WTC11 (cell line): ENCODE measurements at regions not wholly inside any gene's neighbourhood (a gene's known extent, or its start where the extent isn't known, plus 50 kb on each side); places are given as distances from the start of the nearest gene placed in this dataset.

Source experiments
- ATAC-seq: fragments of 200-7000 bp; cut with Tn5 transposase; 2 replicates; pipeline ENCODE4 v1.10.0; 2021; ENCODE audit warnings: mild to moderate bottlenecking, moderate library complexity
- CTCF ChIA-PET: fragments of 300-600 bp; sonication (Branson Sonifier 250); formaldehyde crosslinking; loops from one replicate; lab custom pipeline; 2021; ENCODE audit warnings: antibody characterized with exemption; lab: Charles Lee
- POLR2A ChIA-PET: fragments of 350-600 bp; sonication (Branson Sonifier 250); formaldehyde crosslinking; loops from one replicate; lab custom pipeline; 2021; ENCODE audit warnings: antibody characterized with exemption; lab: Charles Lee
- DNase-seq: peaks from one replicate; pipeline ENCODE4 v3.0.0; 2021; ENCODE audit warnings: low spot score
- H3K27ac Mint-ChIP-seq: 2 replicates; pipeline ENCODE4 v1.8.0; 2021; ENCODE audit warnings: mixed read lengths
- H3K27me3 Mint-ChIP-seq: 2 replicates; pipeline ENCODE4 v1.8.0; 2021; ENCODE audit warnings: low read depth, mild to moderate bottlenecking, moderate library complexity, mixed read lengths
- H3K36me3 Mint-ChIP-seq: 2 replicates; pipeline ENCODE4 v1.8.0; 2021; ENCODE audit warnings: mixed read lengths
- H3K4me1 Mint-ChIP-seq: 2 replicates; pipeline ENCODE4 v1.8.0; 2022; ENCODE audit warnings: mixed read lengths
- H3K4me3 Mint-ChIP-seq: 2 replicates; pipeline ENCODE4 v1.8.0; 2021; ENCODE audit warnings: mild to moderate bottlenecking, moderate library complexity, mixed read lengths
- H3K9me3 Mint-ChIP-seq: 2 replicates; pipeline ENCODE4 v1.8.0; 2021; ENCODE audit warnings: mixed read lengths
- AFF4 ChIP-seq: sonication (generic); formaldehyde crosslinking; IDR thresholded peaks from 2 replicates; pipeline ENCODE4 v1.8.1; 2023; ENCODE audit warnings: mild to moderate bottlenecking, missing genetic modification reagents, borderline replicate concordance
- AR ChIP-seq: fragments of 250-450 bp; sonication (Bioruptor Pico); IDR thresholded peaks from 2 replicates; pipeline ENCODE4 v1.9.0; 2021; ENCODE audit warnings: mild to moderate bottlenecking
- ATF6 ChIP-seq: sonication (generic); formaldehyde crosslinking; IDR thresholded peaks from 2 replicates; pipeline ENCODE4 v1.8.1; 2023; ENCODE audit warnings: mild to moderate bottlenecking, missing genetic modification reagents
- CDX4 ChIP-seq: fragments of 250-450 bp; sonication (Bioruptor Pico); IDR thresholded peaks from 2 replicates; pipeline ENCODE4 v1.9.0; 2021; ENCODE audit warnings: moderate library complexity, mild to moderate bottlenecking, inconsistent platforms, borderline replicate concordance
- E2F5 ChIP-seq: sonication (generic); formaldehyde crosslinking; IDR thresholded peaks from 2 replicates; pipeline ENCODE4 v1.8.1; 2022; ENCODE audit warnings: mild to moderate bottlenecking, moderate library complexity, missing genetic modification reagents
- FOXP1 ChIP-seq: sonication (generic); formaldehyde crosslinking; IDR thresholded peaks from 2 replicates; pipeline ENCODE4 v1.8.0; 2022; ENCODE audit warnings: missing genetic modification reagents, mild to moderate bottlenecking, moderate library complexity, borderline replicate concordance
- FOXP4 ChIP-seq: sonication (generic); formaldehyde crosslinking; IDR thresholded peaks from 2 replicates; pipeline ENCODE4 v1.8.0; 2022; ENCODE audit warnings: mild to moderate bottlenecking, missing genetic modification reagents
- GABPB1 ChIP-seq: sonication (generic); formaldehyde crosslinking; IDR thresholded peaks from 2 replicates; pipeline ENCODE4 v1.8.1; 2023; ENCODE audit warnings: mild to moderate bottlenecking, missing genetic modification reagents
- GTF2I ChIP-seq: fragments of 250-450 bp; sonication (Bioruptor Pico); conservative IDR thresholded peaks from 2 replicates; pipeline ENCODE4 v1.4.0; 2021; ENCODE audit warnings: mild to moderate bottlenecking
- HMGA2 ChIP-seq: fragments of 250-450 bp; sonication (Bioruptor Pico); IDR thresholded peaks from 2 replicates; pipeline ENCODE4 v1.4.0; 2021; ENCODE audit warnings: mild to moderate bottlenecking, moderate library complexity
- HMGXB4 ChIP-seq: sonication (generic); formaldehyde crosslinking; IDR thresholded peaks from 2 replicates; pipeline ENCODE4 v1.8.1; 2023; ENCODE audit warnings: mild to moderate bottlenecking, moderate library complexity, missing genetic modification reagents
- NFE2L1 ChIP-seq: sonication (generic); formaldehyde crosslinking; IDR thresholded peaks from 2 replicates; pipeline ENCODE4 v1.8.1; 2023; ENCODE audit warnings: missing genetic modification reagents
- SMAD3 ChIP-seq: sonication (generic); formaldehyde crosslinking; IDR thresholded peaks from 2 replicates; pipeline ENCODE4 v1.8.0; 2022; ENCODE audit warnings: missing genetic modification reagents, mild to moderate bottlenecking, borderline replicate concordance
- ZMAT4 ChIP-seq: fragments of 250-450 bp; sonication (Bioruptor Pico); IDR thresholded peaks from 2 replicates; pipeline ENCODE4 v1.9.0; 2021; ENCODE audit warnings: mild to moderate bottlenecking
- ZNF138 ChIP-seq: sonication (generic); formaldehyde crosslinking; conservative IDR thresholded peaks from 2 replicates; pipeline ENCODE4 v1.8.1; 2022; ENCODE audit warnings: mild to moderate bottlenecking, moderate library complexity, missing genetic modification reagents
- ZNF232 ChIP-seq: sonication (generic); formaldehyde crosslinking; IDR thresholded peaks from 2 replicates; pipeline ENCODE4 v1.8.0; 2022; ENCODE audit warnings: mild to moderate bottlenecking, missing genetic modification reagents
- ZNF317 ChIP-seq: sonication (generic); formaldehyde crosslinking; IDR thresholded peaks from 2 replicates; pipeline ENCODE4 v1.8.1; 2023; ENCODE audit warnings: low read depth, mild to moderate bottlenecking, moderate library complexity, missing genetic modification reagents, borderline replicate concordance
- ZNF423 ChIP-seq: fragments of 250-450 bp; sonication (Bioruptor Pico); IDR thresholded peaks from 2 replicates; pipeline ENCODE4 v2.1.2; 2022; ENCODE audit warnings: mild to moderate bottlenecking, moderate library complexity
- ZNF671 ChIP-seq: fragments of 250-450 bp; sonication (Bioruptor Pico); IDR thresholded peaks from 2 replicates; pipeline ENCODE4 v1.8.0; 2021; ENCODE audit warnings: mild to moderate bottlenecking

GRCh38 chr9:78778318-78778717 lies 481.4 kb downstream of the PSAT1 start:
- Mint-ChIP-seq H3K4me1 (peaks cover 57% of the 10 kb centered on the region), H3K36me3 (no peaks in the 10 kb centered on the region), H3K9me3 (no peaks in the 10 kb centered on the region), H3K27ac (no peak overlapping the region), H3K27me3 (no peaks in the 10 kb centered on the region), H3K4me3 (no peak overlapping the region)
- DNase-seq (no peak), ATAC-seq (no peak)
- TF ChIP-seq GTF2I (CRISPR knock-in tag): no peak
- no peak for TF ChIP-seq ZNF232 (CRISPR knock-in tag)
- no peak for TF ChIP-seq ZNF138 (CRISPR knock-in tag)
- no peak for TF ChIP-seq CDX4 (CRISPR knock-in tag)
- TF ChIP-seq ZMAT4 (CRISPR knock-in tag): no peak
- no peak for TF ChIP-seq E2F5
- no peak for TF ChIP-seq FOXP4 (CRISPR knock-in tag)
- no peak for TF ChIP-seq ATF6 (CRISPR knock-in tag)
- no peak for TF ChIP-seq AR (CRISPR knock-in tag)
- no peak for TF ChIP-seq ZNF317 (CRISPR knock-in tag)
- CTCF ChIA-PET: interaction anchor here (1.2 kb wide), 1 partner anchor 339 kb away, joined by 3 read pairs; no protein-coding TSS in a partner anchor
- POLR2A ChIA-PET: interaction anchor here (0.8 kb wide), 1 partner anchor 14 kb away, joined by 3 read pairs; no protein-coding TSS in a partner anchor

GRCh38 chr9:78778861-78779374 lies 482.0 kb downstream of the PSAT1 start:
- ChIA-PET CTCF (no interaction called here), POLR2A (no interaction called here)
- Mint-ChIP-seq H3K4me3 (no peak overlapping the region), H3K27me3 (no peaks in the 10 kb centered on the region), H3K27ac (no peak overlapping the region), H3K36me3 (no peaks in the 10 kb centered on the region), H3K4me1 (peaks cover 57% of the 10 kb centered on the region), H3K9me3 (no peaks in the 10 kb centered on the region)
- TF ChIP-seq HMGXB4 (no peak), GABPB1 (CRISPR knock-in tag) (no peak), NFE2L1 (CRISPR knock-in tag) (no peak), SMAD3 (CRISPR knock-in tag) (no peak), FOXP1 (CRISPR knock-in tag) (no peak), AFF4 (CRISPR knock-in tag) (no peak), ZNF138 (CRISPR knock-in tag) (no peak), HMGA2 (CRISPR knock-in tag) (no peak), ZNF671 (CRISPR knock-in tag) (no peak), ZNF423 (CRISPR knock-in tag) (no peak)
- TF ChIP-seq, all 79 proteins: peak for 0
- ATAC-seq (no peak), DNase-seq (no peak)
